Breast epithelium (tissue), 4 donors: ENCODE measurements at regions not wholly inside any gene's neighbourhood (a gene's known extent, or its start where the extent isn't known, plus 50 kb on each side); places are given as distances from the start of the nearest gene placed in this dataset.

Experiments used
- DNase-seq, 2 donors: peaks; one replicate each; pipeline ENCODE4 v3.0.0-alpha.2; 2019; ENCODE audit warnings: low spot score in 2 of 2
- H3K27ac ChIP-seq, 2 donors: fragments of 200-600 bp; sonication (generic) in 1 of 2; one replicate each; pipeline ENCODE4 v1.5.1; 2016 to 2019; ENCODE audit warnings: mild to moderate bottlenecking in 1 of 2
- H3K27me3 ChIP-seq, 2 donors: fragments of 200-600 bp; sonication (generic) in 1 of 2; one replicate each; pipeline versions ENCODE4 v1.5.1 to v1.6.0; 2017 to 2019; ENCODE audit warnings: control low read depth in 1 of 2, mild to moderate bottlenecking in 1 of 2
- H3K36me3 ChIP-seq: fragments of 200-600 bp; one replicate; pipeline ENCODE4 v1.5.1; 2019
- H3K4me1 ChIP-seq, 2 donors: fragments of 200-600 bp; sonication (generic); one replicate each; pipeline ENCODE4 v1.5.1; 2016 to 2019; ENCODE audit warnings: control low read depth in 1 of 2
- H3K4me3 ChIP-seq, 3 donors: fragments of 200-600 bp; sonication (generic); 1 replicate in 2 of 3; 2 replicates in 1 of 3; pipeline ENCODE4 v1.5.1; 2016 to 2019; ENCODE audit warnings: mild to moderate bottlenecking in 3 of 3, moderate library complexity in 2 of 3
- H3K9me3 ChIP-seq, 2 donors: fragments of 200-600 bp; sonication (generic) in 1 of 2; one replicate each; pipeline ENCODE4 v1.5.1; 2016 to 2019; ENCODE audit warnings: control low read depth in 1 of 2
- CTCF ChIP-seq, 3 donors: fragments of 450-650 bp; IDR thresholded peaks; one replicate each; pipeline ENCODE4 v1.5.1; 2016 to 2017; ENCODE audit warnings: antibody characterized with exemption in 3 of 3, mild to moderate bottlenecking in 3 of 3, moderate library complexity in 3 of 3
- POLR2A ChIP-seq: fragments of 450-650 bp; IDR thresholded peaks from one replicate; pipeline ENCODE4 v1.6.1; 2016; ENCODE audit warnings: antibody characterized with exemption, mild to moderate bottlenecking, moderate library complexity
- POLR2AphosphoS5 ChIP-seq, 3 donors: sonication (generic); formaldehyde crosslinking; IDR thresholded peaks; one replicate each; pipeline ENCODE4 v1.6.1; 2017; ENCODE audit warnings: antibody characterized with exemption in 3 of 3
- intact Hi-C: fragments of 100-400 bp; cut with DNase I; formaldehyde crosslinking; loops from one replicate; pipeline ENCODE4 v1.15.1; 2023; ENCODE audit warnings: low total_unique reads

GRCh38 chr2:67667054-67667908 is 270.1 kb downstream of the ETAA1 start:
- no peak for DNase-seq
- no peaks in the 10 kb centered on the region for H3K9me3 ChIP-seq
- H3K27me3 ChIP-seq, result no peaks in the 10 kb centered on the region
- H3K27ac ChIP-seq, result no peak overlapping the region
- TF ChIP-seq POLR2A (no peak), POLR2AphosphoS5 (IDR thresholded peaks at IDR 0.05) (peak in 1 of 3 donors; percentile 24)
- no peaks in the 10 kb centered on the region for H3K4me1 ChIP-seq
- intact Hi-C loops, result no loop called here
- H3K4me3 ChIP-seq, result no peak overlapping the region
- no peaks in the 10 kb centered on the region for H3K36me3 ChIP-seq

GRCh38 chr2:67668538-67668937 is 271.4 kb downstream of the ETAA1 start:
- H3K27ac ChIP-seq, result no peak overlapping the region
- intact Hi-C loops, result no loop called here
- no peaks in the 10 kb centered on the region for H3K36me3 ChIP-seq
- DNase-seq, result no peak
- H3K4me1 ChIP-seq, result no peaks in the 10 kb centered on the region
- no peak overlapping the region for H3K4me3 ChIP-seq
- H3K27me3 ChIP-seq, result no peaks in the 10 kb centered on the region
- TF ChIP-seq CTCF (IDR thresholded peaks at IDR 0.05), result no peak
- no peaks in the 10 kb centered on the region for H3K9me3 ChIP-seq

GRCh38 chr2:67669168-67669567 is 272.0 kb downstream of the ETAA1 start:
- Histone ChIP-seq H3K36me3 (no peaks in the 10 kb centered on the region), H3K27ac (no peak overlapping the region), H3K4me3 (no peak overlapping the region), H3K4me1 (no peaks in the 10 kb centered on the region), H3K9me3 (no peaks in the 10 kb centered on the region), H3K27me3 (no peaks in the 10 kb centered on the region)
- TF ChIP-seq POLR2A (no peak), POLR2AphosphoS5 (IDR thresholded peaks at IDR 0.05) (no peak), CTCF (IDR thresholded peaks at IDR 0.05) (no peak)
- intact Hi-C loops, result no loop called here
- DNase-seq, result no peak

GRCh38 chr2:67669766-67670165 is 272.6 kb downstream of the ETAA1 start:
- Histone ChIP-seq H3K36me3 (no peaks in the 10 kb centered on the region), H3K4me1 (no peaks in the 10 kb centered on the region), H3K4me3 (no peak overlapping the region), H3K9me3 (no peaks in the 10 kb centered on the region), H3K27ac (no peak overlapping the region), H3K27me3 (no peaks in the 10 kb centered on the region)
- DNase-seq, result no peak
- TF ChIP-seq CTCF (IDR thresholded peaks at IDR 0.05) (no peak), POLR2A (no peak), POLR2AphosphoS5 (IDR thresholded peaks at IDR 0.05) (no peak)
- intact Hi-C loops, result no loop called here

- H3K4me3 ChIP-seq, result no peak overlapping the region
- no peaks in the 10 kb centered on the region for H3K9me3 ChIP-seq
- DNase-seq, result no peak
- no peak for TF ChIP-seq POLR2A
- TF ChIP-seq POLR2AphosphoS5 (IDR thresholded peaks at IDR 0.05), result no peak
- no peak for TF ChIP-seq CTCF (IDR thresholded peaks at IDR 0.05)
- no peaks in the 10 kb centered on the region for H3K4me1 ChIP-seq
- intact Hi-C loops, result no loop called here
- no peaks in the 10 kb centered on the region for H3K36me3 ChIP-seq
- H3K27ac ChIP-seq, result no peak overlapping the region
- H3K27me3 ChIP-seq, result no peaks in the 10 kb centered on the region
Measured at GRCh38 chr2:67670747-67671183, 273.6 kb downstream of the ETAA1 start.
